ENCODE measurements at regions not wholly inside any gene's neighbourhood (a gene's known extent, or its start where the extent isn't known, plus 50 kb on each side); places are given as distances from the start of the nearest gene placed in this dataset.
"Not testable (repeated sequence)": the region's sequence is repeated elsewhere in the genome, so short reads cannot be mapped to it uniquely, and the experiment has no call there.

GRCh38 chr6:14782921-14783464 lies 462.9 kb upstream of the JARID2 start:
- DNase-seq; H3K4me3 Mint-ChIP-seq; H3K9me3 ChIP-seq (ENCODE audit: control insufficient read depth, low read length, poor library complexity, severe bottlenecking); H3K27me3 Mint-ChIP-seq; H3K36me3 Mint-ChIP-seq (ENCODE audit: low read depth); H3K27ac Mint-ChIP-seq; ATAC-seq: not testable (repeated sequence)
- peaks cover 11% of the 10 kb centered on the region for H3K4me1 Mint-ChIP-seq

- H3K9me3 ChIP-seq (ENCODE audit: control insufficient read depth, low read length, poor library complexity, severe bottlenecking), result no peaks in the 10 kb centered on the region
- ATAC-seq (no peak), DNase-seq (no peak)
- Mint-ChIP-seq H3K27me3 (peaks cover under 1% of the 10 kb centered on the region), H3K4me1 (peaks cover 11% of the 10 kb centered on the region), H3K27ac (no peak overlapping the region), H3K4me3 (no peak overlapping the region), H3K36me3 (ENCODE audit: low read depth) (no peaks in the 10 kb centered on the region)
Observed at GRCh38 chr6:14783594-14783993, 462.3 kb upstream of the JARID2 start.

- peak overlapping the region; percentile 77 for H3K4me3 Mint-ChIP-seq
- peak; percentile 78 for ATAC-seq
Observed at GRCh38 chr6:14784596-14785492, 461.0 kb upstream of the JARID2 start.

GRCh38 chr6:14785493-14785790 lies 460.4 kb upstream of the JARID2 start:
- peak overlapping the region; percentile 44 for H3K27ac Mint-ChIP-seq
- no peak overlapping the region for H3K4me3 Mint-ChIP-seq

More at GRCh38 chr6:14784596-14785492, 461.0 kb upstream of the JARID2 start:
- Mint-ChIP-seq H3K4me1 (peaks cover 11% of the 10 kb centered on the region), H3K27ac (peak overlapping the region; percentile 44), H3K36me3 (ENCODE audit: low read depth) (no peaks in the 10 kb centered on the region), H3K27me3 (no peaks in the 10 kb centered on the region)
- no peak for DNase-seq
- H3K9me3 ChIP-seq (ENCODE audit: control insufficient read depth, low read length, poor library complexity, severe bottlenecking), result no peaks in the 10 kb centered on the region

DNA sequence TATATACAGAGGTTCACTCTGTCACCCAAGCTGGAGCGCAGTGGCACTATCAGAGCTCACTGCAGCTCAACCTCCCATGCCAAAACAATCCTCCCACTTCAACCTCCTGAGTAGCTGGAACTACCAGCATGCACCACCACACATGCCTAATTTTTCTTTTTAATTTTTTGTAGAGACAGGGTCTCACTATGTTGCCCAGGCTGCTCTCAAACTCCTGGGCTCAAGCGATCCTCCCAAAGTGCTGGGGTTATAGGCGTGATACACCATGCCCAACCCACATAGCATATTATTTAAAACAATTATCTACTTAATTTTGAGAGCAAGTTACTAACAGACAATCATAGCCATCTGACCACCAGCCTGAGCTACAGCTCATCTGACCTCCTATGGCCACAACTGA lies 459.9 kb upstream of the JARID2 start:
- DNase-seq (no peak), ATAC-seq (no peak)
- no peaks in the 10 kb centered on the region for H3K36me3 Mint-ChIP-seq (ENCODE audit: low read depth)
- H3K4me1 Mint-ChIP-seq, result peaks cover 11% of the 10 kb centered on the region
- no peak overlapping the region for H3K4me3 Mint-ChIP-seq
- H3K27me3 Mint-ChIP-seq, result no peaks in the 10 kb centered on the region
- no peak overlapping the region for H3K27ac Mint-ChIP-seq
- H3K9me3 ChIP-seq (ENCODE audit: control insufficient read depth, low read length, poor library complexity, severe bottlenecking), result no peaks in the 10 kb centered on the region

More at GRCh38 chr6:14785493-14785790, 460.4 kb upstream of the JARID2 start:
- ATAC-seq (no peak), DNase-seq (no peak)
- Mint-ChIP-seq H3K36me3 (ENCODE audit: low read depth) (no peaks in the 10 kb centered on the region), H3K27me3 (no peaks in the 10 kb centered on the region), H3K4me1 (peaks cover 11% of the 10 kb centered on the region)
- no peaks in the 10 kb centered on the region for H3K9me3 ChIP-seq (ENCODE audit: control insufficient read depth, low read length, poor library complexity, severe bottlenecking)

- ATAC-seq (no peak), DNase-seq (no peak)
- H3K9me3 ChIP-seq (ENCODE audit: control insufficient read depth, low read length, poor library complexity, severe bottlenecking), result no peaks in the 10 kb centered on the region
- peaks cover 10% of the 10 kb centered on the region for H3K4me1 Mint-ChIP-seq
- no peak overlapping the region for H3K27ac Mint-ChIP-seq
- H3K36me3 Mint-ChIP-seq (ENCODE audit: low read depth), result no peaks in the 10 kb centered on the region
- H3K4me3 Mint-ChIP-seq, result no peak overlapping the region
- no peaks in the 10 kb centered on the region for H3K27me3 Mint-ChIP-seq
Observed at GRCh38 chr6:14786455-14786854, 459.4 kb upstream of the JARID2 start.

- no peak overlapping the region for H3K27ac Mint-ChIP-seq
- no peaks in the 10 kb centered on the region for H3K27me3 Mint-ChIP-seq
- H3K4me3 Mint-ChIP-seq, result no peak overlapping the region
- no peaks in the 10 kb centered on the region for H3K9me3 ChIP-seq (ENCODE audit: control insufficient read depth, low read length, poor library complexity, severe bottlenecking)
- no peaks in the 10 kb centered on the region for H3K36me3 Mint-ChIP-seq (ENCODE audit: low read depth)
- no peak for ATAC-seq
- DNase-seq, result no peak
- peaks cover 6% of the 10 kb centered on the region for H3K4me1 Mint-ChIP-seq
Observed at GRCh38 chr6:14787250-14787649, 458.6 kb upstream of the JARID2 start.

- no peak overlapping the region for H3K4me3 Mint-ChIP-seq
- peaks cover 6% of the 10 kb centered on the region for H3K4me1 Mint-ChIP-seq
- DNase-seq (no peak), ATAC-seq (no peak)
- H3K27ac Mint-ChIP-seq, result no peak overlapping the region
- H3K27me3 Mint-ChIP-seq, result no peaks in the 10 kb centered on the region
- H3K9me3 ChIP-seq (ENCODE audit: control insufficient read depth, low read length, poor library complexity, severe bottlenecking), result no peaks in the 10 kb centered on the region
- no peaks in the 10 kb centered on the region for H3K36me3 Mint-ChIP-seq (ENCODE audit: low read depth)
Observed at GRCh38 chr6:14787677-14788076, 458.2 kb upstream of the JARID2 start.

- Mint-ChIP-seq H3K27me3 (peaks cover 6% of the 10 kb centered on the region), H3K36me3 (ENCODE audit: low read depth) (no peaks in the 10 kb centered on the region), H3K4me1 (peaks cover 1% of the 10 kb centered on the region), H3K27ac (no peak overlapping the region), H3K4me3 (no peak overlapping the region)
- ATAC-seq (no peak), DNase-seq (no peak)
- no peaks in the 10 kb centered on the region for H3K9me3 ChIP-seq (ENCODE audit: control insufficient read depth, low read length, poor library complexity, severe bottlenecking)
Observed at GRCh38 chr6:14789996-14790395, 455.9 kb upstream of the JARID2 start.

DNA sequence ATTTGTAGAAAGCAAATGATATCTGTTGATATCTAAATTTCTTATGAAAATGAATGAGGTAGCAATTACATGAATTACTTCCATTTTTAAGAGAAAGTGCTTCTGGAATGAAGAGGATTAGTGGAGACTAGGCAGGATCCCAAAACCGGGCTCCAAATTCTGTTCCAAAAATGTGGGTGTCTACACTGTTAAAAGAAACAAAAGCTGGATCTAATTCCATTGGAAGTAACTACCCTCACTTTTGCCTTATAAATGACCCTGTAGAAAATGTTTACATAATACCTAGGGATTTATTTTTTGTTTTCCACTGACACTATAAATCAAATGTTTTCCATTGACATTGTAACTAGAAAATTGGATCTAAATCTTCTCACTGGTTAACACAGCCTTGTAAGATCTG lies 454.9 kb upstream of the JARID2 start:
- DNase-seq (no peak), ATAC-seq (no peak)
- H3K27ac Mint-ChIP-seq, result no peak overlapping the region
- H3K9me3 ChIP-seq (ENCODE audit: control insufficient read depth, low read length, poor library complexity, severe bottlenecking), result no peaks in the 10 kb centered on the region
- peaks cover 6% of the 10 kb centered on the region for H3K27me3 Mint-ChIP-seq
- H3K4me3 Mint-ChIP-seq, result no peak overlapping the region
- no peaks in the 10 kb centered on the region for H3K36me3 Mint-ChIP-seq (ENCODE audit: low read depth)
- H3K4me1 Mint-ChIP-seq, result no peaks in the 10 kb centered on the region

DNA sequence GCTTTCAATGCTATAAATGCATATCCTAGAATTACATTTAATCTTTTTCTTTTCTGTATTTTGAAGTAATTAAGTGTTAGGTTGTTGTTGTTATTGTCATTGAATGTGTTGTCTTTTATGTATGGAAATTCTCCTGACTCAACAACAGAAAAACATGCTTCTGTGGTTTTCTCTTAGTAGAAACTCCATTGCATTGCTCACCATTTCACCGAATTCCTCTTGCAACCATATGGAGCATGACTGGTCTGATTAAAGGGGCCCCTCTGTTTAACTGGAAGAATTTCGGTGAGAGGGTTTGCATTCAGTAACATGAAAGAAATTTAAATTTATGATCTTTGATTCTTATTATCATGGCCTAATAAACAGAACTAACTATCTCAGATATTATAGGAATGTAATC lies 454.3 kb upstream of the JARID2 start:
- Mint-ChIP-seq H3K27ac (no peak overlapping the region), H3K4me3 (no peak overlapping the region), H3K27me3 (peaks cover 6% of the 10 kb centered on the region), H3K36me3 (ENCODE audit: low read depth) (no peaks in the 10 kb centered on the region), H3K4me1 (no peaks in the 10 kb centered on the region)
- no peaks in the 10 kb centered on the region for H3K9me3 ChIP-seq (ENCODE audit: control insufficient read depth, low read length, poor library complexity, severe bottlenecking)
- no peak for ATAC-seq
- no peak for DNase-seq

GRCh38 chr6:14792118-14792955 lies 453.5 kb upstream of the JARID2 start:
- DNase-seq, result no peak
- Mint-ChIP-seq H3K36me3 (ENCODE audit: low read depth) (no peaks in the 10 kb centered on the region), H3K4me3 (no peak overlapping the region), H3K27me3 (peaks cover 6% of the 10 kb centered on the region), H3K27ac (no peak overlapping the region), H3K4me1 (no peaks in the 10 kb centered on the region)
- no peak for ATAC-seq
- H3K9me3 ChIP-seq (ENCODE audit: control insufficient read depth, low read length, poor library complexity, severe bottlenecking), result no peaks in the 10 kb centered on the region

- H3K9me3 ChIP-seq (ENCODE audit: control insufficient read depth, low read length, poor library complexity, severe bottlenecking), result no peaks in the 10 kb centered on the region
- no peak overlapping the region for H3K27ac Mint-ChIP-seq
- ATAC-seq (no peak), DNase-seq (no peak)
- peaks cover 8% of the 10 kb centered on the region for H3K4me1 Mint-ChIP-seq
- no peaks in the 10 kb centered on the region for H3K36me3 Mint-ChIP-seq (ENCODE audit: low read depth)
- H3K27me3 Mint-ChIP-seq, result peaks cover 15% of the 10 kb centered on the region
- H3K4me3 Mint-ChIP-seq, result no peak overlapping the region
Observed at GRCh38 chr6:14795451-14795850, 450.4 kb upstream of the JARID2 start.
